ENCODE measurements at regions not wholly inside any gene's neighbourhood (a gene's known extent, or its start where the extent isn't known, plus 50 kb on each side); places are given as distances from the start of the nearest gene placed in this dataset.
A peak's percentile ranks its signal among the peaks of the same experiment; 100 is the strongest.

GRCh38 chr1:178023181-178023618 lies 53.3 kb upstream of the SEC16B start:
- WGBS: 47% methylated on average over 2 of the region's 2 CpGs
- H3K9ac ChIP-seq (ENCODE audit: low read depth in 1 of 2, low read length in 2 of 2): peak overlapping the region in 1 of 2 donors; percentile 13
- no peaks in the 10 kb centered on the region for H3K27me3 ChIP-seq (ENCODE audit: control insufficient read depth in 4 of 4, insufficient read depth in 4 of 4, low read length in 3 of 4)
- H3K4me3 ChIP-seq (ENCODE audit: low read depth in 1 of 3, low read length in 3 of 3): no peak overlapping the region
- H3K36me3 ChIP-seq (ENCODE audit: control insufficient read depth in 4 of 4, insufficient read depth in 3 of 4, low read depth in 1 of 4, low read length in 3 of 4): peaks cover 1 to 11% (median 9%) of the 10 kb centered on the region in 4 donors
- TF ChIP-seq REST (IDR thresholded peaks at IDR 0.05) (peak; percentile 34), HNF4G (IDR thresholded peaks at IDR 0.05) (no peak), RXRA (IDR thresholded peaks at IDR 0.05) (peak; percentile 80 to 81), YY1 (IDR thresholded peaks at IDR 0.05) (peak; percentile 24), GABPA (IDR thresholded peaks at IDR 0.05 in 1 of 2, conservative IDR thresholded peaks at IDR 0.05 in 1 of 2) (no peak), HNF4A (conservative IDR thresholded peaks at IDR 0.05) (peak in 1 of 2 donors; percentile 47), EGR1 (IDR thresholded peaks at IDR 0.05; ENCODE audit: low read depth in 2 of 2) (no peak), ATF3 (IDR thresholded peaks at IDR 0.05) (peak; percentile 30), FOXA1 (IDR thresholded peaks at IDR 0.05) (no peak), FOXA2 (IDR thresholded peaks at IDR 0.05) (no peak), CTCF (IDR thresholded peaks at IDR 0.05; ENCODE audit: low read depth, low read length, missing input control) (no peak), MAX (IDR thresholded peaks at IDR 0.05) (no peak), JUND (IDR thresholded peaks at IDR 0.05) (peak in 1 of 2 donors; percentile 38), TAF1 (conservative IDR thresholded peaks at IDR 0.05) (no peak), SP1 (IDR thresholded peaks at IDR 0.05) (peak; percentile 66), RAD21 (IDR thresholded peaks at IDR 0.05) (peak in 1 of 2 donors; percentile 9), NR2F2 (IDR thresholded peaks at IDR 0.05) (no peak), ZBTB33 (IDR thresholded peaks at IDR 0.05) (no peak)
- peak overlapping the region; percentile 68 to 73 for H3K27ac ChIP-seq (ENCODE audit: low read depth in 1 of 2, low read length in 2 of 2)
- H3K4me1 ChIP-seq (ENCODE audit: control insufficient read depth in 4 of 4, insufficient read depth in 4 of 4, low read length in 3 of 4): peaks cover 6 to 24% (median 19%) of the 10 kb centered on the region in 4 donors
- no peaks in the 10 kb centered on the region for H3K9me3 ChIP-seq (ENCODE audit: control insufficient read depth in 4 of 4, low read length in 3 of 4)
- no peak for DNase-seq (ENCODE audit: low spot score)

All from liver (tissue), 8 donors.